Right atrium auricular region (tissue), 2 donors: ENCODE measurements at regions not wholly inside any gene's neighbourhood (a gene's known extent, or its start where the extent isn't known, plus 50 kb on each side); places are given as distances from the start of the nearest gene placed in this dataset.

ENCODE experiments used
- DNase-seq: peaks from one replicate; pipeline ENCODE4 v3.0.0-alpha.2; 2019; ENCODE audit warnings: low spot score
- H3K27ac ChIP-seq, 2 donors: fragments of 200-600 bp; sonication (generic); 1 replicate in 1 of 2; 2 replicates in 1 of 2; pipeline ENCODE4 v1.5.1; 2016 to 2019
- H3K27me3 ChIP-seq, 2 donors: fragments of 200-600 bp; sonication (generic); one replicate each; pipeline versions ENCODE4 v1.5.1 to v1.6.0; 2017 to 2019
- H3K36me3 ChIP-seq: fragments of 200-600 bp; sonication (generic); one replicate; pipeline ENCODE4 v1.5.1; 2016
- H3K4me1 ChIP-seq, 2 donors: fragments of 200-600 bp; sonication (generic); one replicate each; pipeline versions ENCODE4 v1.5.1 to v1.6.0; 2017 to 2019
- H3K4me3 ChIP-seq, 2 donors: fragments of 200-600 bp; sonication (generic); 1 replicate in 1 of 2; 2 replicates in 1 of 2; pipeline ENCODE4 v1.5.1; 2017 to 2019; ENCODE audit warnings: mild to moderate bottlenecking in 1 of 2, moderate library complexity in 1 of 2
- H3K9me3 ChIP-seq, 2 donors: fragments of 200-600 bp; sonication (generic); one replicate each; pipeline ENCODE4 v1.5.1; 2019
- TF ChIP-seq, protein P1 (sequence below), 2 donors: fragments of 200-600 bp; sonication (generic); IDR thresholded peaks; one replicate each; pipeline ENCODE4 v1.5.1; 2019; ENCODE audit warnings: antibody characterized with exemption in 2 of 2

DNA sequence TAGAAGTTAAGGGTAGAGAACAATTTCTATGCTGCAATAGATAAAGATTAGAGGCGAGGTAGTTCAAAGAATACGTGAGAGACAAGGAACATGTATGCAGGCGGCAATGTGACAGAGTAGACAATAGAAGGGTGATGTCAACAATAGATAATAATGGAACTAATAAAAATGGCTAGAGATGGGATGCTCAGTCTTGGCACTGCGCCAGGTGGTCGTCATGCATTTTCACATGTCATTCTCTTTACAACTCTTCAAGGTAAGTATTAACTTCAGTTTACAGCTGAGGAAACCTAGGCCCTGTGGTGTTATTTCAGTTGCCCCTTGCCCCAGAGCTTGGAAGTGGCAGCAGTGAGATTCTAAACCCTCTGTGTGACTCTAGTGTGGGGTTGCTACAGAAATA, 890.7 kb upstream of the CELF4 start:
- no peak overlapping the region for H3K27ac ChIP-seq
- no peak for DNase-seq
- H3K4me3 ChIP-seq: no peak overlapping the region
- H3K4me1 ChIP-seq: no peaks in the 10 kb centered on the region
- H3K9me3 ChIP-seq: no peaks in the 10 kb centered on the region
- TF ChIP-seq, protein P1, sequence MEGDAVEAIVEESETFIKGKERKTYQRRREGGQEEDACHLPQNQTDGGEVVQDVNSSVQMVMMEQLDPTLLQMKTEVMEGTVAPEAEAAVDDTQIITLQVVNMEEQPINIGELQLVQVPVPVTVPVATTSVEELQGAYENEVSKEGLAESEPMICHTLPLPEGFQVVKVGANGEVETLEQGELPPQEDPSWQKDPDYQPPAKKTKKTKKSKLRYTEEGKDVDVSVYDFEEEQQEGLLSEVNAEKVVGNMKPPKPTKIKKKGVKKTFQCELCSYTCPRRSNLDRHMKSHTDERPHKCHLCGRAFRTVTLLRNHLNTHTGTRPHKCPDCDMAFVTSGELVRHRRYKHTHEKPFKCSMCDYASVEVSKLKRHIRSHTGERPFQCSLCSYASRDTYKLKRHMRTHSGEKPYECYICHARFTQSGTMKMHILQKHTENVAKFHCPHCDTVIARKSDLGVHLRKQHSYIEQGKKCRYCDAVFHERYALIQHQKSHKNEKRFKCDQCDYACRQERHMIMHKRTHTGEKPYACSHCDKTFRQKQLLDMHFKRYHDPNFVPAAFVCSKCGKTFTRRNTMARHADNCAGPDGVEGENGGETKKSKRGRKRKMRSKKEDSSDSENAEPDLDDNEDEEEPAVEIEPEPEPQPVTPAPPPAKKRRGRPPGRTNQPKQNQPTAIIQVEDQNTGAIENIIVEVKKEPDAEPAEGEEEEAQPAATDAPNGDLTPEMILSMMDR (IDR thresholded peaks at IDR 0.05): no peak
- no peaks in the 10 kb centered on the region for H3K36me3 ChIP-seq
- no peaks in the 10 kb centered on the region for H3K27me3 ChIP-seq

DNA sequence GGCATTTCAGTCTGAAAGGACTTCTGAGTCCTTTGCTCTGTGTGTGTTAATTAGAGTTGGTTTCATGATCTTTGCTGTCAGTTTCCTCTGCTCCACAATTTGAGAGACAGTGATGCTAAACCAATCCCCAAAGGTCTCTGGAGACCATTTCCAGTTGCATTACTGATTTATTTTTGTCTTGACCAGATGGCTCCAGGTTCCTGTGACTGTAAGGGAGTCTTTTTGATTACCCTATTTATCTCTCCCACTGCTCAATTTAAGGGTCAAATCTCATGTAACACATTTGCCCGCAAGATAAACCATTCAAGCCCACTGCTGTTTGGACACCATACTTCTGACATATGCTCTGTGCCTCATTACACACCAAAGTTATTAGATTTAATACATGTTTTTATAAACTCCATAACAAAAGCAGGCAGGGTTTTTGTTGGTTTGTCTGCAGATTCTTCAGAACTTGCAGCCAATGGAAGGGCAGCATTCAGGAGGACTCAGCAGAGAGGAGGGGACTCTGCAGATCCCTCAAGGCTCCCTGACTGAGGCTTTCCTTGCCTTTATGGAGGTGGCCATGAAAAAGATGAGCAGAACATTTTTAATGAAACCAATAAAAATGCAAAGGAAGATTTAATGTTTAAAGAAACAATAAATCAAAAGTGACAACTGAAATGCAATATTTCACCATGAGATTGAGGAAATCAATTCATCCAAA, 889.3 kb upstream of the CELF4 start:
- TF ChIP-seq, protein P1 (IDR thresholded peaks at IDR 0.05): no peak
- Histone ChIP-seq H3K36me3 (no peaks in the 10 kb centered on the region), H3K27ac (no peak overlapping the region), H3K4me1 (no peaks in the 10 kb centered on the region), H3K4me3 (no peak overlapping the region), H3K9me3 (no peaks in the 10 kb centered on the region), H3K27me3 (no peaks in the 10 kb centered on the region)
- no peak for DNase-seq

DNA sequence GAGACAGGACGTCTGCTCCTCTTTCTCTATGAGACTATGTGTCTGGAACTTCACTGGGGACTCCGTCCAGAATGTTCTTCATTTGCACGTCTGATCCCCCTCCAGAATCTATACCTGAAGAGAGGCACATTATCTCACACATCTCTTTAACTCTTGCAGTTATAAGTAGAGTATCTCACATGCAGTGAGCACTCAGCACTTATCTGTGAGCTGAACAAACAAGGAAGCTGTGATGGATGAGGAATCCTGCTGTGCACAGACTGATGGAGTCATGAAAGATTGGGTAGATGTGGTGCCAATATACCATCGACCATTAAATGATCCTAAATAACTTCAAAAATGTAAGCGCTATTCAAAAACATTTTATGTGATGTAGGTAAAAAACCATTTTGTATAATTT, 888.3 kb upstream of the CELF4 start:
- TF ChIP-seq, protein P1 (IDR thresholded peaks at IDR 0.05): no peak
- H3K4me1 ChIP-seq: no peaks in the 10 kb centered on the region
- no peak for DNase-seq
- no peaks in the 10 kb centered on the region for H3K27me3 ChIP-seq
- H3K9me3 ChIP-seq: no peaks in the 10 kb centered on the region
- no peak overlapping the region for H3K4me3 ChIP-seq
- H3K36me3 ChIP-seq: no peaks in the 10 kb centered on the region
- H3K27ac ChIP-seq: no peak overlapping the region

DNA sequence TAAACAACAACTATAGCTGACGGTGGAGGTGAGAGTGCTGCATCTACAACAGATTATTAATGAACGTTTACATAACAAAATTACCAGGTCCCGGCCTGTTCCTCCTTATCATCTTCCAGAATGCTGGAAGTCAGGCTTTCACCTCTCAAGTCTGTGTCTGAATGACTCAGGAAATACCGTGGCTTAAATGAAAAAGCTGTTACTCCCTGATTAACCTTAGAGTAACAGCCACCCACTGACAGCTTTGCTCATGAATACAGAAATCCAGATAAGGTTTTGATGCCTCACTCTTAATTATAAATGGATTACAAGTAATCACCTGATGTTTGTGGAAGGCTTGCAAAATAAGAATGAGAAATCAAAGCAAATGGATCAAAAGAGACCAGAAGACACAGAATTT, 885.3 kb upstream of the CELF4 start:
- H3K27me3 ChIP-seq: no peaks in the 10 kb centered on the region
- DNase-seq: no peak
- no peaks in the 10 kb centered on the region for H3K36me3 ChIP-seq
- no peaks in the 10 kb centered on the region for H3K4me1 ChIP-seq
- no peak overlapping the region for H3K27ac ChIP-seq
- TF ChIP-seq, protein P1 (IDR thresholded peaks at IDR 0.05): no peak
- H3K9me3 ChIP-seq: no peaks in the 10 kb centered on the region
- no peak overlapping the region for H3K4me3 ChIP-seq

DNA sequence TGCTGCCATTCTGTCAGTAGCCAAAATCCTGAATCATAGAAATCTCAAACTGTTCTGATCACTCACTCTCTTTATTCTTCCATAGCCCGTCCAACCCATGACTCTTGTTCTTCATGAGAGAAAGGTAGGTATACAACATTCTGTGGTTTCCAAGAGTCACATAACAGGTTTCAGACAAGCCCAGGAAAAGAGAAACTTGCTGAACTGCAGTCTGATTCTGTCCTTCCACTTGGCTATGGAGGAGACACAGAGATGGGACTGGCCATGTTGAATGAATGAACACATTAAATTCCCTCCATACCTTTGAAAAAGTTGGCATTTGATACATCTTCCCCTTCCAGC, 880.2 kb upstream of the CELF4 start:
- no peak for DNase-seq
- TF ChIP-seq, protein P1 (IDR thresholded peaks at IDR 0.05): no peak

More for the DNA sequence above, 880.2 kb upstream of the CELF4 start:
- Histone ChIP-seq H3K4me3 (no peak overlapping the region), H3K36me3 (no peaks in the 10 kb centered on the region), H3K9me3 (no peaks in the 10 kb centered on the region), H3K27me3 (no peaks in the 10 kb centered on the region), H3K27ac (no peak overlapping the region), H3K4me1 (no peaks in the 10 kb centered on the region)
